ENCODE measurements at regions not wholly inside any gene's neighbourhood (a gene's known extent, or its start where the extent isn't known, plus 50 kb on each side); places are given as distances from the start of the nearest gene placed in this dataset.

- TF ChIP-seq CTCF (IDR thresholded peaks at IDR 0.05) (no peak), POLR2A (IDR thresholded peaks at IDR 0.05) (no peak)
These were observed 62.8 kb upstream of the C5orf58 start for GRCh38 chr5:170169996-170170395.
